Chondrocyte (in vitro differentiated cells): ENCODE measurements at regions not wholly inside any gene's neighbourhood (a gene's known extent, or its start where the extent isn't known, plus 50 kb on each side); places are given as distances from the start of the nearest gene placed in this dataset.

Experiments
- DNase-seq: peaks from one replicate; pipeline ENCODE4 v3.0.0; 2021; ENCODE audit warnings: mixed read lengths, low spot score
- H3K27ac Mint-ChIP-seq: one replicate; pipeline ENCODE4 v1.8.0; 2021; ENCODE audit warnings: mild to moderate bottlenecking, moderate library complexity, mixed read lengths; ENCODE audit not compliant: unreplicated experiment
- H3K27me3 Mint-ChIP-seq: 2 replicates; pipeline ENCODE4 v1.8.0; 2021; ENCODE audit warnings: low read depth, mixed read lengths
- H3K36me3 Mint-ChIP-seq: 2 replicates; pipeline ENCODE4 v1.8.0; 2021; ENCODE audit warnings: low read depth, mixed read lengths
- H3K4me1 Mint-ChIP-seq: 2 replicates; pipeline ENCODE4 v1.8.0; 2021; ENCODE audit warnings: low read depth, mild to moderate bottlenecking, mixed read lengths
- H3K4me3 Mint-ChIP-seq: one replicate; pipeline ENCODE4 v1.8.0; 2021; ENCODE audit warnings: mild to moderate bottlenecking, moderate library complexity, mixed read lengths; ENCODE audit not compliant: unreplicated experiment
- H3K9me3 Mint-ChIP-seq: 2 replicates; pipeline ENCODE4 v1.8.0; 2021; ENCODE audit warnings: low read depth, mixed read lengths
- TF ChIP-seq, protein P1 (sequence below): fragments of 200-600 bp; sonication (generic); IDR thresholded peaks from 2 replicates; pipeline ENCODE4 v1.5.0; 2021; ENCODE audit warnings: antibody characterized with exemption, mild to moderate bottlenecking, moderate library complexity

DNA sequence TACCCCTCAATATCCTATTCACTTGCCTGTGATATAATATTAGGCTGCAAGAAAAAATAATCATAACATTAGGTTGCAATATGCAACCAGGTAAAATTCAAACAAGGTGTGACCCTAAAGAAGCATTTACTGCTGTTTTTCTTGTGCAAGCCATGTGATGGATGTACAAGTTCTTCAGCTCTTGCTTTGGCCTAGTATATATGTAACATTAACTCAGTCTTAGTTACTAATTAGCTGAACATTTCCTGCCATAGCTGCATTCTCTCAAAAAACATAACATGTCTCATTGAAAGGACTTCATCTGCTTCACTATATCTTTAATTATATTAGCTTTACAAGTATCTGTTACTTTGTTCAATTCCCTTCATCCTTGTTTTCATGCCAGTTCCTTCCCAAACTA, 406.8 kb upstream of the HTR2A start:
- H3K9me3 Mint-ChIP-seq, result peaks cover 8% of the 10 kb centered on the region
- no peak for DNase-seq
- no peaks in the 10 kb centered on the region for H3K36me3 Mint-ChIP-seq
- no peaks in the 10 kb centered on the region for H3K4me1 Mint-ChIP-seq
- H3K27me3 Mint-ChIP-seq, result no peaks in the 10 kb centered on the region
- H3K4me3 Mint-ChIP-seq, result no peak overlapping the region
- no peak overlapping the region for H3K27ac Mint-ChIP-seq
- TF ChIP-seq, protein P1, sequence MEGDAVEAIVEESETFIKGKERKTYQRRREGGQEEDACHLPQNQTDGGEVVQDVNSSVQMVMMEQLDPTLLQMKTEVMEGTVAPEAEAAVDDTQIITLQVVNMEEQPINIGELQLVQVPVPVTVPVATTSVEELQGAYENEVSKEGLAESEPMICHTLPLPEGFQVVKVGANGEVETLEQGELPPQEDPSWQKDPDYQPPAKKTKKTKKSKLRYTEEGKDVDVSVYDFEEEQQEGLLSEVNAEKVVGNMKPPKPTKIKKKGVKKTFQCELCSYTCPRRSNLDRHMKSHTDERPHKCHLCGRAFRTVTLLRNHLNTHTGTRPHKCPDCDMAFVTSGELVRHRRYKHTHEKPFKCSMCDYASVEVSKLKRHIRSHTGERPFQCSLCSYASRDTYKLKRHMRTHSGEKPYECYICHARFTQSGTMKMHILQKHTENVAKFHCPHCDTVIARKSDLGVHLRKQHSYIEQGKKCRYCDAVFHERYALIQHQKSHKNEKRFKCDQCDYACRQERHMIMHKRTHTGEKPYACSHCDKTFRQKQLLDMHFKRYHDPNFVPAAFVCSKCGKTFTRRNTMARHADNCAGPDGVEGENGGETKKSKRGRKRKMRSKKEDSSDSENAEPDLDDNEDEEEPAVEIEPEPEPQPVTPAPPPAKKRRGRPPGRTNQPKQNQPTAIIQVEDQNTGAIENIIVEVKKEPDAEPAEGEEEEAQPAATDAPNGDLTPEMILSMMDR, result no peak

DNA sequence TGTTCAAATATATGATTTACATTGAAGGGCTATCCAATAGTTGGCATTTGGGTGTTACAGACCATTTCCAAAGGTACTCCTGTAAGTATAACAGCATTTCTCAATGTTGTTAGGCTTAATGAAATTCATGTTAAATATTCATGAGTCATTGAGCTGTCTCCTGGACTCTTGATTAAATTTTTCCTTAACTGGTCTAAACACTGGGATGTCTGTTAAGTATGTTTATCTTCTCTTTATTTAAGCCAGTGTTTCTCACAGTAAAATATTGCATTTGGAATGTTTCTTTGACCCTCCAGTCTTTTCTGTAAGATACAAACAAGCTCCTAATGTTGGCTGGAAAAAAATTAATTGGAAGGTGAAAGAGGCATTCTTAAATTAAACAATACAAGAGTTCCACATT, 402.5 kb upstream of the HTR2A start:
- Mint-ChIP-seq H3K27me3 (no peaks in the 10 kb centered on the region), H3K36me3 (no peaks in the 10 kb centered on the region), H3K4me3 (no peak overlapping the region), H3K4me1 (no peaks in the 10 kb centered on the region), H3K9me3 (no peaks in the 10 kb centered on the region), H3K27ac (no peak overlapping the region)
- TF ChIP-seq, protein P1, result no peak
- no peak for DNase-seq

DNA sequence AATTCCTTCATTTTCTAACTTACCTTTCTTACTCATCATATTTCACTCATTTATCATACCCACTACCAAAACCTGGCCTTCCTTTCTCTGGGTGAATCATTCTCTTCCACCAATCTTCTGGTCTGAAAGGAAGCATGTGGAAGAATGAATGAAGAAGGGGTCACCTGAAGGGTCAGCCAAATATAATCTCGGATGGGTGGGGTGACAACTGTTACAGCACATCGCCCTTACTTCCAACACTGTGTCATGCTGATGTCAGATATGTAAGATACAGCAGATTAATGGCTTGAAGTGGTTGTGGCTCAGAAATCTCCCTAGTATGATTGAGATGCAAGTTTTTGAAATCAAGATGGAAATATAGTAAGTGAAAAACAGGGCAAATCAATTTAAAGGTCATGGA, 401.7 kb upstream of the HTR2A start:
- TF ChIP-seq, protein P1, result no peak
- no peaks in the 10 kb centered on the region for H3K9me3 Mint-ChIP-seq
- H3K36me3 Mint-ChIP-seq, result no peaks in the 10 kb centered on the region
- DNase-seq, result no peak
- H3K4me1 Mint-ChIP-seq, result no peaks in the 10 kb centered on the region
- no peaks in the 10 kb centered on the region for H3K27me3 Mint-ChIP-seq
- H3K27ac Mint-ChIP-seq, result no peak overlapping the region
- no peak overlapping the region for H3K4me3 Mint-ChIP-seq

DNA sequence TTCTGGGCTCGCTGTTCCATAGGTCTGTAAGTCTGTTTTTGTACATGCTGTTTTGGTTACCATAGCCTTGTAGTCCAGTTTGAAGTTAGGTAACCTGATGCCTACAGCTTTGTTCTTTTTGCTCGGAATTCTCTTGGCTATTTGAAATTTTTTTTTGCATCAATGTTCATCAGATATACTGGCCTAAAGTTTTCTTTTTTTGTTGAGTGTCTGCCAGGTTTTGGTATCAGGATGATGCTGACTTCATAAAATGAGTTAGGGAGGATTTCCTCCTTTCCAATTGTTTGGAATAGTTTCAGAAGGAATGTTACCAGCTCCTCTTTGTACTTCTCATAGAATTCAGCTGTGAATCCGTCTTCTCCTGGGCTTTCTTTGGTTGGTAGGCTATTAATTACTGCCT, 397.8 kb upstream of the HTR2A start:
- Mint-ChIP-seq H3K27ac (no peak overlapping the region), H3K36me3 (no peaks in the 10 kb centered on the region), H3K27me3 (peaks cover 5% of the 10 kb centered on the region), H3K4me3 (no peak overlapping the region), H3K4me1 (no peaks in the 10 kb centered on the region), H3K9me3 (no peaks in the 10 kb centered on the region)
- DNase-seq, result no peak
- TF ChIP-seq, protein P1, result no peak

- Mint-ChIP-seq H3K4me3 (no peak overlapping the region), H3K4me1 (peaks cover 3% of the 10 kb centered on the region), H3K36me3 (no peaks in the 10 kb centered on the region), H3K27ac (no peak overlapping the region), H3K27me3 (peaks cover 5% of the 10 kb centered on the region), H3K9me3 (no peaks in the 10 kb centered on the region)
- DNase-seq, result no peak
- TF ChIP-seq, protein P1, result no peak
These were observed 394.3 kb upstream of the HTR2A start for GRCh38 chr13:47291107-47291656.
